Mesothelial cell of epicardium (in vitro differentiated cells): ENCODE measurements at regions not wholly inside any gene's neighbourhood (a gene's known extent, or its start where the extent isn't known, plus 50 kb on each side); places are given as distances from the start of the nearest gene placed in this dataset.

Source experiments
- DNase-seq, 2 experiments: peaks; one replicate each; pipeline ENCODE4 v3.0.0; 2021; ENCODE audit warnings: low spot score in 2 of 2; ENCODE audit not compliant: unreplicated experiment in 2 of 2
- H3K27ac Mint-ChIP-seq: 2 replicates; pipeline ENCODE4 v1.8.0; 2021; ENCODE audit warnings: mixed read lengths
- H3K27me3 Mint-ChIP-seq: 2 replicates; pipeline ENCODE4 v1.8.0; 2021; ENCODE audit warnings: low read depth, mixed read lengths
- H3K36me3 Mint-ChIP-seq: 2 replicates; pipeline ENCODE4 v1.8.0; 2021; ENCODE audit warnings: mixed read lengths
- H3K4me1 Mint-ChIP-seq: 2 replicates; pipeline ENCODE4 v1.8.0; 2021; ENCODE audit warnings: mixed read lengths
- H3K4me3 Mint-ChIP-seq: 2 replicates; pipeline ENCODE4 v1.8.0; 2021; ENCODE audit warnings: mild to moderate bottlenecking, moderate library complexity, mixed read lengths
- H3K9me3 Mint-ChIP-seq: 2 replicates; pipeline ENCODE4 v1.8.0; 2021; ENCODE audit warnings: mixed read lengths
- CTCF ChIP-seq: fragments of 200-600 bp; sonication (generic); IDR thresholded peaks from one replicate; pipeline ENCODE4 v1.5.0; 2021; ENCODE audit warnings: antibody characterized with exemption; ENCODE audit not compliant: unreplicated experiment

DNA sequence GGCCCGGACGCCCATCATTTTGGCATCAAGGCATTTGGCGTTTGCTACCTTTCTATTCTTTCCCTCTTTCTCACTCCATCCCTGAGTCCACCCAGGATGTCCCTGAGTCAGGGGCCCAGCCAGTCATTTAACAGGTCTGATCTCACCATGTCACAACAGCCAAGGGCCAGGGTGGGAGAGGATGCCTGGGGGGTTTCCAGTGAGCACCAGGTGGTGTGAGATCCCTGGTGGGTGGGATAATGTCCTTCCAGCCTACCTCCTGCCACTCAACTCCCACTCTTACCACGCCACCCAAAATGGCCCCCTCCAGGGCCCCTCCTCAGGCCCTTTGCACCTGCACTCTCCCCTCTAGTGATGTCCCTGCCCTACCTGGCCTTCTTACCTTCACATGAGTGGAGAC, 310.8 kb downstream of the BCL11B start:
- peaks cover 42% of the 10 kb centered on the region for H3K27me3 Mint-ChIP-seq
- no peaks in the 10 kb centered on the region for H3K36me3 Mint-ChIP-seq
- DNase-seq: no peak

GRCh38 chr14:98962118-98962517, 309.9 kb downstream of the BCL11B start:
- H3K36me3 Mint-ChIP-seq: no peaks in the 10 kb centered on the region
- no peak overlapping the region for H3K27ac Mint-ChIP-seq
- no peak for TF ChIP-seq CTCF
- peaks cover 47% of the 10 kb centered on the region for H3K27me3 Mint-ChIP-seq
- no peak for DNase-seq
- H3K4me1 Mint-ChIP-seq: peaks cover 14% of the 10 kb centered on the region
- H3K4me3 Mint-ChIP-seq: no peak overlapping the region
- H3K9me3 Mint-ChIP-seq: no peaks in the 10 kb centered on the region

More for the DNA sequence above, 310.8 kb downstream of the BCL11B start:
- no peak overlapping the region for H3K27ac Mint-ChIP-seq
- peaks cover 14% of the 10 kb centered on the region for H3K4me1 Mint-ChIP-seq
- no peak for TF ChIP-seq CTCF
- H3K9me3 Mint-ChIP-seq: no peaks in the 10 kb centered on the region
- no peak overlapping the region for H3K4me3 Mint-ChIP-seq

DNA sequence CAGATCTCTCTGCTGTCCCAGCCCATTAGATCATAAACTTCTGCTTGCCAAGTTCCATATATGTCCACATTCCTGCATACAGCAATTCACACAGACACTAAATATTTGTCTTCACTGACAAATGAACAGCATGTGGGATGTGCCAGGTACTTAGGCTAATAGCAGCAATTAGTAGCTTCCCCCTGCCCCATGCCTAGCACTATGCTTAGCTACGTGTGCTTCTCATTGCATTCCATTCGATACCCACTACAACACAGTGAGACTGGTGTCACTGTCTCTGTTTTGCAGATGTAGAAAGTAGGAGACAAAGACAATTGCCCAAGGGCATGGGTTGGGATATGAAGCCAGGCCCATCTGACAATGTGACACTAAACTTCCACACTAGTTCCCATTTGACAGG, 308.4 kb downstream of the BCL11B start:
- no peak for TF ChIP-seq CTCF
- Mint-ChIP-seq H3K4me3 (no peak overlapping the region), H3K27me3 (peaks cover 52% of the 10 kb centered on the region), H3K36me3 (no peaks in the 10 kb centered on the region), H3K27ac (no peak overlapping the region), H3K9me3 (peaks cover 6% of the 10 kb centered on the region), H3K4me1 (peaks cover 14% of the 10 kb centered on the region)
- no peak for DNase-seq

- H3K27ac Mint-ChIP-seq: no peak overlapping the region
- H3K27me3 Mint-ChIP-seq: peaks cover 50% of the 10 kb centered on the region
- no peak for TF ChIP-seq CTCF
- peaks cover 6% of the 10 kb centered on the region for H3K9me3 Mint-ChIP-seq
- DNase-seq: no peak
- no peak overlapping the region for H3K4me3 Mint-ChIP-seq
- no peaks in the 10 kb centered on the region for H3K36me3 Mint-ChIP-seq
- H3K4me1 Mint-ChIP-seq: peaks cover 14% of the 10 kb centered on the region
These were observed 307.8 kb downstream of the BCL11B start for GRCh38 chr14:98964171-98964570.

- no peaks in the 10 kb centered on the region for H3K36me3 Mint-ChIP-seq
- no peak overlapping the region for H3K4me3 Mint-ChIP-seq
- no peak overlapping the region for H3K27ac Mint-ChIP-seq
- peaks cover 10% of the 10 kb centered on the region for H3K4me1 Mint-ChIP-seq
- TF ChIP-seq CTCF: no peak
- peaks cover 6% of the 10 kb centered on the region for H3K9me3 Mint-ChIP-seq
- no peak for DNase-seq
- H3K27me3 Mint-ChIP-seq: peaks cover 49% of the 10 kb centered on the region
These were observed 306.9 kb downstream of the BCL11B start for GRCh38 chr14:98965076-98965475.

DNA sequence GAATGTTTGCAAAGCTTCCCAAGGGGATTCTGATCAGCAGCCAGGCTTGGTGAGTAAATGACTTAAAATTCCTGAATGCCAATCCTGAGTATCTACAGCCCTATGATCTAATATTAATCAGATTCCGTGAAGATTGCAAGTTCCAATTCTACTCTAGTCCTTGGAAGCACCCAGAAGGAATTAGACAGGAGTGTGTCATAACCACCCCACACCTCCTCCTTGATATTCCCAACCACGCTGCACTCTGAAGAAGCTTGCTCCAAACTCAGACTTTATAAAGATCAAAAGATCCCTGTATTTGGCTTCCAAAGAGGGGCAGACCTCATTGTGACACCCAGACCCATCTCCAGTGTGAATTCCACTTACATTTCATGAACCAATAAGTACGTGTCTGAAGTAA, 306.0 kb downstream of the BCL11B start:
- no peak overlapping the region for H3K4me3 Mint-ChIP-seq
- peaks cover 6% of the 10 kb centered on the region for H3K9me3 Mint-ChIP-seq
- peaks cover 50% of the 10 kb centered on the region for H3K27me3 Mint-ChIP-seq
- DNase-seq: no peak
- TF ChIP-seq CTCF: no peak
- peaks cover 4% of the 10 kb centered on the region for H3K4me1 Mint-ChIP-seq
- no peaks in the 10 kb centered on the region for H3K36me3 Mint-ChIP-seq
- H3K27ac Mint-ChIP-seq: no peak overlapping the region
